ENCODE measurements at regions not wholly inside any gene's neighbourhood (a gene's known extent, or its start where the extent isn't known, plus 50 kb on each side); places are given as distances from the start of the nearest gene placed in this dataset.

DNA sequence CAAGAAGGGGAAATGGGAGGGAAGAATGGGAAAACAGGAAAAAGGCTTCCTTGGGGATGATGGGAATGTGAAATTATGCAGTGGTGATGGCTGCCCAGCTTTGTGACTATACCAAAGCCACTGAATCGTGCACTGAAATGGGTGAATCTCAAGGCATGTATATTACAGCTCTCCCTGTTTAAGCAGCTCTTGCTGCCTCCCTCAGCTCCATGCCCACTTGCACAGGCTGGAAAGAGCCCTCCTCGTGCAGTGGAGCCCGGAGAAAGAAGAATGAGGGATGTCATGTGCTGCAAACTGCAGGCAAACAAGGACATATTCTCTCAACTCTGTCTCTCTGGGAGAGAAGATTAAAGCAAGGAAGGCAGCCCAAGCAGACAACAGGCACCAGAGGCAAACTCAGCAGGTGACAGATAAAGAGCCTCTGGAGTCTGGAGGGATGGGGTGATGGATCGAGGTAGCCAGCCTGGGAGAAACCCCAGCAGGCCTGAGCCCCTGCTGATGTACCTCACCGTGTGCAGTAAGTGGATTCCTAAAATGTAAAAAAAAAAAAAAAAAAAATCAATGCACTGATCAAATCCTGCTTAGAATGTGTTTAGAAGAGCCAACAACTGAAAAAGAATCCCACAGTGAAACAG is 62.4 kb upstream of the SLC66A3 start:
- Histone ChIP-seq H3K27me3 (no peaks in the 10 kb centered on the region), H3K4me1 (no peaks in the 10 kb centered on the region), H3K4me3 (ENCODE audit: low read depth, low read length) (no peak overlapping the region), H3K36me3 (no peaks in the 10 kb centered on the region), H3K9me3 (no peaks in the 10 kb centered on the region)
- no peak for TF ChIP-seq CTCF (IDR thresholded peaks at IDR 0.05; ENCODE audit: low read depth, low read length)
- DNase-seq: no peak

DNA sequence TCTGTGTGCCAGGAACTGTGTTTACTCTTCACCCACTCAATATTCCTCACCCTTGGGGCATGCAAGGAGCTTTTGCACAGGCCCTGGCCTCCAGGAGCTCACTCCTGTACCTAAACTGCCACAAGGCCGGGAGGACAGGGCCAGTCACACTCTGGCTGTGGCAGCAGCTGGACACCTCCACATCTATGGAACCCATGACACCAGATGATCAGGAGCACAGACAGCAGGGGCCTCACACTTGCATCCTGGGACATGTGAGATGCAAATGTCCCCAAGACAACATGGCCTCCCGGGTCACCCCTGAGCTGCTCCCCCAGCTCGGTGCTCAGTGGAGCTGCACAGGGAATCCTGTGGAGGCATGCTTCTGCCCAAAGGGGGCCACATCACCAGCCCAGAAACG is 61.8 kb upstream of the SLC66A3 start:
- Histone ChIP-seq H3K4me1 (no peaks in the 10 kb centered on the region), H3K4me3 (ENCODE audit: low read depth, low read length) (no peak overlapping the region), H3K27me3 (no peaks in the 10 kb centered on the region), H3K36me3 (no peaks in the 10 kb centered on the region), H3K9me3 (no peaks in the 10 kb centered on the region)
- TF ChIP-seq CTCF (IDR thresholded peaks at IDR 0.05; ENCODE audit: low read depth, low read length): no peak
- no peak for DNase-seq

- Histone ChIP-seq H3K4me3 (ENCODE audit: low read depth, low read length) (no peak overlapping the region), H3K36me3 (no peaks in the 10 kb centered on the region), H3K4me1 (no peaks in the 10 kb centered on the region), H3K9me3 (no peaks in the 10 kb centered on the region), H3K27me3 (no peaks in the 10 kb centered on the region)
- no peak for TF ChIP-seq CTCF (IDR thresholded peaks at IDR 0.05; ENCODE audit: low read depth, low read length)
- DNase-seq: no peak
Measured at GRCh38 chr2:11094021-11094810, 61.1 kb upstream of the SLC66A3 start.

DNA sequence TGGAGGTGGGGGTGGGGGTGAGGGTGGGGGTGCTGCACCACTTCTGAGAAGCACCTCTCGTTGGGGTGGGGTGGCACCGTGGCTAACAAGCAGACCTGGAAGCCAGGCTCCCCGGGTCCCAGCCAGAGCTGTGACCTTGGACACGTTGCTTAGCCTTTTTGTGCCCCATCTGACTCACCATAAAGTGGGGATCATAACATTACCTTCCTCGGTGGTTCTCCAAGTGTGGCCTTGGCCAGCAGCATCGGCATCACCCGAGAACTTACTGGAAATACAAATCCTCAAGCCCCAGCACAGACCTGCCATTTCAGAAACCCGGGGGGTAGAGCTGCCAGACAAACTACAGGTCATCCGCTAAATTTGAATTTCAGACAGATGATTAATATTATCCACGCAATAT is 58.7 kb upstream of the SLC66A3 start:
- Histone ChIP-seq H3K9me3 (no peaks in the 10 kb centered on the region), H3K36me3 (no peaks in the 10 kb centered on the region), H3K4me3 (ENCODE audit: low read depth, low read length) (no peak overlapping the region), H3K27me3 (no peaks in the 10 kb centered on the region), H3K4me1 (no peaks in the 10 kb centered on the region)
- TF ChIP-seq CTCF (IDR thresholded peaks at IDR 0.05; ENCODE audit: low read depth, low read length): no peak
- DNase-seq: no peak

DNA sequence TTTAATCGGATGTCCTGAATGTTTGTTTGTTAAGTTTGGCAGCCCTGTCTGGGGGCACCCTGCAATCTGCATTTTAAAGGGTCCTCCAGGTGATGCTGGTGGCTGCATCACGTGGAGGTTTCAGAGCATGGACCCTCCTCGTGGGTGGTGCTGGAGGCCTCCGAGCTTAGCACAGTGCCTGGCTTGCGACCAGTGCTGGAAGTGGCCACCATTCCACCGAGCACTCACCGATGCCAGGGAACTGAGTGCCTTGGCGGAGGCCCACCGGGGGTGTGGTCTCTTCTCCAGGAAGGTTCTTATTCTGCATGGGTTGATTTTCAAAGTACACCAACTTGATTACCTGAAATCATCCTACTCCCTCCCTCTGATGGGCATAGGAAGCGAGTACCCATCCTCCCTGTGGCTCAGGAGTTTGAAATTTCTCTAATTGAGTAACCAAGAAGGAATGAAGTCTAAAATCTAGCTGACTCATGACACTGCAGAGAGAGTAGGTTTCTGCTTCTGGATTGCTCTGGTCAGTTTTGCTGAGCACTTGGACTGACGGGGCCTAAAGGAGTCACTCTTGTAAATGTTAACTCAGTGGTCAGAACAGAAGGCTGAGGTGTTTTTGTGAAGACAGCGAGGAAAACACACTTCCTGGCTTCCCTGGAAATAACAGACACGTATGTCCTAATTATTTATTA is 58.1 kb upstream of the SLC66A3 start:
- no peaks in the 10 kb centered on the region for H3K4me1 ChIP-seq
- H3K9me3 ChIP-seq: no peaks in the 10 kb centered on the region
- TF ChIP-seq CTCF (IDR thresholded peaks at IDR 0.05; ENCODE audit: low read depth, low read length): no peak
- H3K36me3 ChIP-seq: no peaks in the 10 kb centered on the region
- H3K27me3 ChIP-seq: no peaks in the 10 kb centered on the region
- H3K4me3 ChIP-seq (ENCODE audit: low read depth, low read length): no peak overlapping the region
- no peak for DNase-seq
